ENCODE measurements at regions not wholly inside any gene's neighbourhood (a gene's known extent, or its start where the extent isn't known, plus 50 kb on each side); places are given as distances from the start of the nearest gene placed in this dataset.

DNA sequence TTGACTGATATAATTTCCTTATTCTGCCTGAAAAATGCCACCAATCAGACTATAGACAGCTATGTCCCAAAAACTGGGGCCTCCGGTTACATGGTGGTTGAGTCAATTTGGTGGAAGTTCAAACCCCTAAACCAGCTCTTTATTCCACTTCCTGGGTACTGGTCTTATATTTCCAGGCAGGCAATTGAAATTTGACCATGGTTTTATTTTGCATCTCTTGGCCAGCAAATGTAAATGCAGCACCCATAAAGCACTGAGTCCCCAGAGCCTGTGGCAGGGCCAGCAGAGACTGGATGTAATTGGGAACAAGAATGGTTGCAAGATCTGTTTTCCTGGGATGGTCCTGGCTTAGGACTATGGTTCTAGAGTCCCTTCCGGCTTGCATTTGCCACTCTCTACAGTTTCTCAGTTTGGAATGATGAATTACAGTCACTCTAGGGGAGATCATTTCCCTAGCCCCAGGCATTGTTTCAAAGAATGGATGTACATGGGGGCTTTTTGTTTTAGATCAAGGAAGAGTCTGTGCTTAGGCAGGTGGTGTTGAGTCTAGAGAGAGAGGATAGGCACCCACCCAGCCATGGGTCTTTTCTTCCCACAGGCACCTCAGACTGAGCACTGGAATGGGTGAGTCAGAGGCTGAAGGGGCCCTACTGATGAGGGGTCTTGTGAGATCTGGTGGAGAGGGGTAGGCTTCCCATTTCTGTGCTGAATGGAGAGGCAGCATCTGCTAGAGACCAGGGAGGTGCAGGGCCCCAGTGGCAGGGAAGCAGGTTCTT lies 108.4 kb upstream of the CDC42EP3 start:
- no peak overlapping the region for H3K27ac ChIP-seq (ENCODE audit: low read depth in 2 of 2, low read length in 1 of 2)
- no peaks in the 10 kb centered on the region for H3K27me3 ChIP-seq (ENCODE audit: control insufficient read depth in 1 of 2, insufficient read depth in 2 of 2, low read length in 2 of 2)
- 87 to 89% methylated on average over 2 of the region's 2 CpGs for WGBS, 2 donors
- peaks cover 0 to 4% of the 10 kb centered on the region in 2 donors for H3K4me1 ChIP-seq (ENCODE audit: control insufficient read depth in 2 of 2, insufficient read depth in 2 of 2, low read length in 1 of 2)
- no peaks in the 10 kb centered on the region for H3K9me3 ChIP-seq (ENCODE audit: control insufficient read depth in 2 of 2, insufficient read depth in 1 of 2, low read depth in 1 of 2, low read length in 1 of 2)
- H3K4me3 ChIP-seq (ENCODE audit: low read depth in 1 of 2, low read length in 2 of 2): no peak overlapping the region
- H3K36me3 ChIP-seq (ENCODE audit: control insufficient read depth in 2 of 2, insufficient read depth in 2 of 2, low read length in 1 of 2): no peaks in the 10 kb centered on the region

DNA sequence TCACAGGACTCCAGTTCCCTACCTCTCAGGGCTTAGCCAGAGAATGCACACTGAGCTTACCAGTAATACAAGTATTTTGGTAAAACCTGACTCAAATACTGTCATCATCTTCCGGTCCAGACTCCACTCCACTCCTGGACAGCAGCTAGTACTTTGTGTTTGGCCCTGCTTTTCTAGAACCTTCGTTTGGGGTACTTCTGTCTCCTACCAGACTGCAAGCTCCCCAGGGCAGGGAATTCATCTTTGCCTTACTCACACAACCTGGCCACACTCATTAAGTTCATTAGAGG lies 108.9 kb upstream of the CDC42EP3 start:
- H3K4me3 ChIP-seq (ENCODE audit: low read depth in 1 of 2, low read length in 2 of 2): no peak overlapping the region
- peaks cover 0 to 4% of the 10 kb centered on the region in 2 donors for H3K4me1 ChIP-seq (ENCODE audit: control insufficient read depth in 2 of 2, insufficient read depth in 2 of 2, low read length in 1 of 2)
- H3K27me3 ChIP-seq (ENCODE audit: control insufficient read depth in 1 of 2, insufficient read depth in 2 of 2, low read length in 2 of 2): no peaks in the 10 kb centered on the region
- no peaks in the 10 kb centered on the region for H3K9me3 ChIP-seq (ENCODE audit: control insufficient read depth in 2 of 2, insufficient read depth in 1 of 2, low read depth in 1 of 2, low read length in 1 of 2)
- no peaks in the 10 kb centered on the region for H3K36me3 ChIP-seq (ENCODE audit: control insufficient read depth in 2 of 2, insufficient read depth in 2 of 2, low read length in 1 of 2)
- H3K27ac ChIP-seq (ENCODE audit: low read depth in 2 of 2, low read length in 1 of 2): no peak overlapping the region
- 74 to 80% methylated on average over 2 of the region's 2 CpGs for WGBS, 2 donors

DNA sequence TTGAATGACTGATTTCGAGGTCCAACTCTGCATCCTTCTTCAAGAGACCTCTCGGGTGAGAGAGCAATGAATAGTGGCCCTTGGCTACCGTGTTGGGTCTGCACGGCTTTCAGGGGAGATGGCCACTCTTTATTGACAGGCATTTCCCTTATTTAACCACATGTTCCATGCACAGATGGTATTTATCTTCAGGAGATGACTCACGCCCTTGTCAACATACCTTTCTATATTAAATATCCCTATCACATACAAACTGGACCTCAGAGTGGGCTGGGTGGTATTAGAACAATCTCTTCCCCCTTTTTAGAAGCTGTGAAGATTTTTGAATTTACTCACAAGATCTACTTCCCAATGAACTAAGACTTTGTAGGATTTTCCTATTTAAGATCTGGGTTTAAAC lies 109.6 kb upstream of the CDC42EP3 start:
- H3K27me3 ChIP-seq (ENCODE audit: control insufficient read depth in 1 of 2, insufficient read depth in 2 of 2, low read length in 2 of 2): no peaks in the 10 kb centered on the region
- no peaks in the 10 kb centered on the region for H3K9me3 ChIP-seq (ENCODE audit: control insufficient read depth in 2 of 2, insufficient read depth in 1 of 2, low read depth in 1 of 2, low read length in 1 of 2)
- no peak overlapping the region for H3K4me3 ChIP-seq (ENCODE audit: low read depth in 1 of 2, low read length in 2 of 2)
- H3K27ac ChIP-seq (ENCODE audit: low read depth in 2 of 2, low read length in 1 of 2): no peak overlapping the region
- 90 to 91% methylated on average over 5 of the region's 5 CpGs for WGBS, 2 donors
- H3K4me1 ChIP-seq (ENCODE audit: control insufficient read depth in 2 of 2, insufficient read depth in 2 of 2, low read length in 1 of 2): peaks cover 0 to 4% of the 10 kb centered on the region in 2 donors
- H3K36me3 ChIP-seq (ENCODE audit: control insufficient read depth in 2 of 2, insufficient read depth in 2 of 2, low read length in 1 of 2): no peaks in the 10 kb centered on the region

DNA sequence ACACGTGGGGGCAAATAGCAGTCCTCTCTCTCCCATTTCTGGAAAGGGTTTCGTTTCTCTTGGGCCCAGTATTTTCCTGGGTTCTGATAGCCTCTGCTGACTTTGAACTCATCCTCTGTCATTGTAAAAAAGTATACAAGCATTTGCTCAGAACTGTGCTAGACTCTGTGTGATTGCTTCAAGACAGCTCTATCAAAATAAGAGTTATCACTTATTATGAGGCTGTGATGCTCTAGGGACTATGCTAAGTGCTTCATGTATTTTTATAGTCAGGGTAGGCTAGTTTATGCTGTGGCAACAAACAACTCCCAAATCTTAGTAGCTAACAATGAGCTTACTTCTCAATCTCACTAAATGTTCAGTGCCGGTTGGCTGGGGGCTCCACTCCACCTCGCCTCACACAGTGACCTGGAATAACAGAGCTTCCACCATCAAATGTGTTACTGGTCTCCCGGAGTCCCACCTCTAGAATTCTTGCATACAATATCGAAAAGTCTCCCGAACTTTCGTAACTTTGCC lies 110.8 kb upstream of the CDC42EP3 start:
- 81 to 84% methylated on average over 8 of the region's 8 CpGs for WGBS, 2 donors
- H3K4me1 ChIP-seq (ENCODE audit: control insufficient read depth in 2 of 2, insufficient read depth in 2 of 2, low read length in 1 of 2): peaks cover 0 to 4% of the 10 kb centered on the region in 2 donors
- H3K9me3 ChIP-seq (ENCODE audit: control insufficient read depth in 2 of 2, insufficient read depth in 1 of 2, low read depth in 1 of 2, low read length in 1 of 2): peaks cover 0 to 3% of the 10 kb centered on the region in 2 donors
- peak overlapping the region in 1 of 2 donors; percentile 53 for H3K27ac ChIP-seq (ENCODE audit: low read depth in 2 of 2, low read length in 1 of 2)
- H3K27me3 ChIP-seq (ENCODE audit: control insufficient read depth in 1 of 2, insufficient read depth in 2 of 2, low read length in 2 of 2): no peaks in the 10 kb centered on the region
- no peaks in the 10 kb centered on the region for H3K36me3 ChIP-seq (ENCODE audit: control insufficient read depth in 2 of 2, insufficient read depth in 2 of 2, low read length in 1 of 2)
- H3K4me3 ChIP-seq (ENCODE audit: low read depth in 1 of 2, low read length in 2 of 2): no peak overlapping the region

DNA sequence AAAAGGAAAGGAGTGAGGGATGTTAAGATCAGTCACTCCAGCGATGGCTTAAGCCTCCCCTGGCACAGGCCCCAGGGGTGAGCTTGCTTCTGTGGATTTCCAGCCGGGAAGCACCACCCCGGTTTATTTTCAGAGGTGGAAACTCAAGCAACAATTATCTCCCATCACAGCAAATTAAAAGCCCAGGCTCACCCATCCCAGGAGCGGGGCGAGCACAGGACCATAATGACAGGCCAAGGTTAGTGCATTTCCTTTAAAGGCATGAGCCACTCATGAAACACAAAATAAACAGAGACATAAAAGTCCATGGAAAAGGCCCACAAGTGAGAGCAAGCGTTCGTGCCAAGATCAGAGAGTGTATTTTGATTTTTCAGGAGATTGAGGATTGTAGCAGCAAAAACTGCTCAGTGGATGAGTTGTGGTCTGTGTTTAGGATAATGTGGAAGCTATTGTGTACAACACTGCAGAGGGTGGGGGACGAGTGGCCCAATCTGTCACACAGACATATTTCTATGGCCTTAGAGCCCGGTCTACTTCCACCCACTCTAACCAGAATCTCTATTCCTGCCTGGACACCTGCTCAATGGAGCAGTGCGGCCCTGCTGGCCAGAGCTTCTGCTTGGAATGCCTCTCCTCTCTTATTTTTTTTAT lies 111.4 kb upstream of the CDC42EP3 start:
- Histone ChIP-seq H3K27me3 (ENCODE audit: control insufficient read depth in 1 of 2, insufficient read depth in 2 of 2, low read length in 2 of 2) (peaks cover 0 to 2% of the 10 kb centered on the region in 2 donors), H3K9me3 (ENCODE audit: control insufficient read depth in 2 of 2, insufficient read depth in 1 of 2, low read depth in 1 of 2, low read length in 1 of 2) (peaks cover 0 to 3% of the 10 kb centered on the region in 2 donors), H3K4me3 (ENCODE audit: low read depth in 1 of 2, low read length in 2 of 2) (no peak overlapping the region), H3K4me1 (ENCODE audit: control insufficient read depth in 2 of 2, insufficient read depth in 2 of 2, low read length in 1 of 2) (peaks cover 0 to 4% of the 10 kb centered on the region in 2 donors), H3K27ac (ENCODE audit: low read depth in 2 of 2, low read length in 1 of 2) (peak overlapping the region in 1 of 2 donors; percentile 21), H3K36me3 (ENCODE audit: control insufficient read depth in 2 of 2, insufficient read depth in 2 of 2, low read length in 1 of 2) (no peaks in the 10 kb centered on the region)
- 61 to 63% methylated on average over 10 of the region's 10 CpGs for WGBS, 2 donors

DNA sequence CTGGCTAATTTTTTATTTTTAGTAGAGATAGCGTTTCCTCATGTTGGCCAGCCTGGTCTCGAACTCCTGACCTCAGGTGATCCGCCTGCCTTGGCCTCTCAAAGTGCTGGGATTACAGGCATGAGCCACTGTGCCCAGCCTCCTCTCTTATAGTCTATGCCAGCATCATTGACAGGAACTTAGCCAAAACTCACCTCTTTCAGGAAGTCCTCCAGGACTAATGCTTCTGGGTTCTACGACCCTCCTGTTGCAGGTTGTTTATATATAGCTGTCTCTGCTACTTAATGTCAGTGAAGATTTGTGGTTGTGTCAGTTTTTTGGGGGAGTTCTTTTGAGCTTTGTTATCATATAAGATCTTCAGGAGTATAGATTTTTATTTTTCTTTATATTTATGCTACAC lies 112.1 kb upstream of the CDC42EP3 start:
- 87 to 92% methylated on average over 4 of the region's 4 CpGs for WGBS, 2 donors
- Histone ChIP-seq H3K4me1 (ENCODE audit: control insufficient read depth in 2 of 2, insufficient read depth in 2 of 2, low read length in 1 of 2) (peaks cover 0 to 4% of the 10 kb centered on the region in 2 donors), H3K36me3 (ENCODE audit: control insufficient read depth in 2 of 2, insufficient read depth in 2 of 2, low read length in 1 of 2) (no peaks in the 10 kb centered on the region), H3K9me3 (ENCODE audit: control insufficient read depth in 2 of 2, insufficient read depth in 1 of 2, low read depth in 1 of 2, low read length in 1 of 2) (peaks cover 0 to 3% of the 10 kb centered on the region in 2 donors), H3K27me3 (ENCODE audit: control insufficient read depth in 1 of 2, insufficient read depth in 2 of 2, low read length in 2 of 2) (peaks cover 0 to 2% of the 10 kb centered on the region in 2 donors), H3K4me3 (ENCODE audit: low read depth in 1 of 2, low read length in 2 of 2) (no peak overlapping the region), H3K27ac (ENCODE audit: low read depth in 2 of 2, low read length in 1 of 2) (peak overlapping the region in 1 of 2 donors; percentile 13)

DNA sequence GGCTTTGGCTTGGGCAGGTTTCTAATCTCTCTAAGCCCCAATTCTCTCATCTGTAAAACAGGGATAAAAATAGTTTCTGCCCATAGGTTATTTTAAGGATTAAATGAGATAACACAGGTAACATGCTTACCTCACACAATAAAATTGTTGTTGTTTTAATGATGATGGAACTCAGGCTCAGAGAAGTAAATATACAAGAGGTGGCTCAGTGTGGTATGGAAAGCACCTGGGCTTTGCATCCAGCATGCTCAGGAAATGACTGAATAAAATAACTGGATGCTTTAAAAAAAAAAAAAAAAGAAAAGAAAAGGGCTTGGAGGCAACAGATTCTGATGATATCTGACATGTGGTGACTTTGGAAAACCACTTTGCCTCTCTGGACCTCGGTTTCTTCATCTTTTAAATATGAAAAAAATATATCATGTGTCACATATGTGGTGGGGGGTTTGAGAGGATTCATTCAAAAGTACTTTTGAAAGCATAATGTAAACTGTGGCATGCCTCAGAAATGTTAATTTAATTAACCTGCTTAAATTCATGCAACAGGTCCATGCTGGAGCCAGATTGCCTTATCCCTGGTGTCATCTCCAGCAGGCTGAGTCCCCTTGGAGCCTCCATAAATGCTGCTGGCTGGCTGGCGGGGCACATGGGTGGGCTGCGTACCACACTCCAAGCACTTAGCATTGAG lies 112.8 kb upstream of the CDC42EP3 start:
- Histone ChIP-seq H3K9me3 (ENCODE audit: control insufficient read depth in 2 of 2, insufficient read depth in 1 of 2, low read depth in 1 of 2, low read length in 1 of 2) (peaks cover 0 to 3% of the 10 kb centered on the region in 2 donors), H3K36me3 (ENCODE audit: control insufficient read depth in 2 of 2, insufficient read depth in 2 of 2, low read length in 1 of 2) (no peaks in the 10 kb centered on the region), H3K27ac (ENCODE audit: low read depth in 2 of 2, low read length in 1 of 2) (no peak overlapping the region), H3K4me1 (ENCODE audit: control insufficient read depth in 2 of 2, insufficient read depth in 2 of 2, low read length in 1 of 2) (peaks cover 0 to 4% of the 10 kb centered on the region in 2 donors), H3K27me3 (ENCODE audit: control insufficient read depth in 1 of 2, insufficient read depth in 2 of 2, low read length in 2 of 2) (peaks cover 0 to 2% of the 10 kb centered on the region in 2 donors), H3K4me3 (ENCODE audit: low read depth in 1 of 2, low read length in 2 of 2) (no peak overlapping the region)
- 84 to 89% methylated on average over 3 of the region's 3 CpGs for WGBS, 2 donors

DNA sequence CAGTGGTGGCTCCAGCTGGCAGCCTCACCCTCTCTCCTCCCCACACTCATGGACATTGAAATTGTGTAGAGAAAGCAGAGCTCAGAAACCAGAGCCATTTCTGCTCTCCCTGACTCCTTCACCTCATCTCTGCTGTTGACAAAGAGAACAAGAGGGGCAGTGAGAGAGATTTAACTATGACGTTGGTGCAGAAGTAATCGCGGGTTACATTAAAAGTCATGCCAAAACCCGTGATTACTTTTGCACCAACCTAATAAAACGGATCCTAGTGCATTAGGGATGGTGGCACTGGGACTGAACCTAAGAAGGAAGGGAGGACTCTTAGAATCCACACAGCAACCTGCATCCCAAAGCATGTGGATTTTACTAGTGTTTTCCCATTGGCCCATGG lies 113.3 kb upstream of the CDC42EP3 start:
- WGBS, 2 donors: 90 to 93% methylated on average over 5 of the region's 5 CpGs

DNA sequence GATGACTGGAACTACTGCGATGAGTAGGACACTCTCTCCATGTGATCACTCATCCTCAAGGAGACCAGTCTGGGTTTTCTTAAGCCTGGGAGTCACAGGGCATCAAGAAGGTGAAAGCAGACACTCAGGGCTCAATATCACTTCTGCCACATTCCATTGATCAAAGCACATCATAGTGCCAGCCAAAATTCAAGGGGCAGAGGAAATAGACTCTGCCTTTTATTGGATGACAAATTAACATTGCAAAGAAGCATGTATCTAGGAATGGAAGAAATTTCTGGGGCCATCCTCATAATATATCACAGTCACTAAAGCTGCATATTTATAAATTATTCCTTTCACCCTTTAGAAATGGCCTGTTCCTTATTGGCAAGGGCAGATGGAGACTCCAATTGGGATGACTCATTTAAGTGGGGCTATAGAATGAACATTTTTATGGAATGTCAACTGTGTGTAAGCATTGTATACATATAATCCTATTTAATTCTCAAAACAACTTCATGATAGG lies 114.8 kb upstream of the CDC42EP3 start:
- WGBS, 2 donors: 95 to 100% methylated on average over 1 of the region's 1 CpG
- H3K4me3 ChIP-seq (ENCODE audit: low read depth in 1 of 2, low read length in 2 of 2): no peak overlapping the region
- H3K27me3 ChIP-seq (ENCODE audit: control insufficient read depth in 1 of 2, insufficient read depth in 2 of 2, low read length in 2 of 2): peaks cover 0 to 2% of the 10 kb centered on the region in 2 donors
- no peaks in the 10 kb centered on the region for H3K4me1 ChIP-seq (ENCODE audit: control insufficient read depth in 2 of 2, insufficient read depth in 2 of 2, low read length in 1 of 2)
- H3K27ac ChIP-seq (ENCODE audit: low read depth in 2 of 2, low read length in 1 of 2): no peak overlapping the region
- peaks cover 0 to 3% of the 10 kb centered on the region in 2 donors for H3K9me3 ChIP-seq (ENCODE audit: control insufficient read depth in 2 of 2, insufficient read depth in 1 of 2, low read depth in 1 of 2, low read length in 1 of 2)
- H3K36me3 ChIP-seq (ENCODE audit: control insufficient read depth in 2 of 2, insufficient read depth in 2 of 2, low read length in 1 of 2): no peaks in the 10 kb centered on the region

More for the DNA sequence above, 113.3 kb upstream of the CDC42EP3 start:
- H3K36me3 ChIP-seq (ENCODE audit: control insufficient read depth in 2 of 2, insufficient read depth in 2 of 2, low read length in 1 of 2): no peaks in the 10 kb centered on the region
- H3K27ac ChIP-seq (ENCODE audit: low read depth in 2 of 2, low read length in 1 of 2): no peak overlapping the region
- peaks cover 0 to 4% of the 10 kb centered on the region in 2 donors for H3K4me1 ChIP-seq (ENCODE audit: control insufficient read depth in 2 of 2, insufficient read depth in 2 of 2, low read length in 1 of 2)
- peaks cover 0 to 3% of the 10 kb centered on the region in 2 donors for H3K9me3 ChIP-seq (ENCODE audit: control insufficient read depth in 2 of 2, insufficient read depth in 1 of 2, low read depth in 1 of 2, low read length in 1 of 2)
- peaks cover 0 to 2% of the 10 kb centered on the region in 2 donors for H3K27me3 ChIP-seq (ENCODE audit: control insufficient read depth in 1 of 2, insufficient read depth in 2 of 2, low read length in 2 of 2)
- H3K4me3 ChIP-seq (ENCODE audit: low read depth in 1 of 2, low read length in 2 of 2): no peak overlapping the region
